Adrenal gland (tissue), 9 donors: ENCODE measurements at regions not wholly inside any gene's neighbourhood (a gene's known extent, or its start where the extent isn't known, plus 50 kb on each side); places are given as distances from the start of the nearest gene placed in this dataset.

Experiments
- DNase-seq, 7 donors: peaks; one replicate each; pipeline ENCODE4 v3.0.0-alpha.2; 2019 to 2020
- H3K27ac ChIP-seq, 5 donors: fragments of 200-600 bp; sonication (generic) in 4 of 5; 1 replicate in 3 of 5; 2 replicates in 2 of 5; pipeline versions ENCODE4 v1.5.1 to v1.8.0; 2016 to 2020; ENCODE audit warnings: mild to moderate bottlenecking in 1 of 5
- H3K27me3 ChIP-seq: fragments of 200-600 bp; 2 replicates; pipeline ENCODE4 v1.8.0; 2021
- H3K36me3 ChIP-seq, 2 donors: fragments of 200-600 bp; replicated peaks in 1 of 2; 1 replicate in 1 of 2; 2 replicates in 1 of 2; pipeline versions ENCODE4 v1.5.1 to v1.8.0; 2018 to 2022
- H3K4me1 ChIP-seq, 2 donors: fragments of 200-600 bp; replicated peaks in 1 of 2; 1 replicate in 1 of 2; 2 replicates in 1 of 2; pipeline versions ENCODE4 v1.5.1 to v1.8.0; 2018 to 2021
- H3K4me3 ChIP-seq, 4 donors: fragments of 200-600 bp; sonication (generic) in 3 of 4; one replicate each; pipeline ENCODE4 v1.5.1; 2016 to 2018
- H3K9me3 ChIP-seq, 3 donors: fragments of 200-600 bp; sonication (generic) in 1 of 3; replicated peaks in 1 of 3; 1 replicate in 2 of 3; 2 replicates in 1 of 3; pipeline versions ENCODE4 v1.5.1 to v1.8.0; 2016 to 2021
- POLR2A ChIP-seq, 2 donors: fragments of 450-650 bp; IDR thresholded peaks; one replicate each; pipeline ENCODE4 v1.6.1; 2017; ENCODE audit warnings: antibody characterized with exemption in 2 of 2, mild to moderate bottlenecking in 2 of 2, moderate library complexity in 1 of 2
- WGBS, 4 donors: extraction: QIAGEN DNeasy Blood & Tissue Kit in 2 of 4; methylation state at CpG; one replicate each; pipeline versions ENCODE4 v1.1.5 to v1.1.7; 2013 to 2017; 5-methylcytosine and 5-hydroxymethylcytosine counted together
- intact Hi-C, 2 donors: fragments of 100-400 bp; cut with DNase I; formaldehyde crosslinking; loops; one replicate each; pipeline versions ENCODE4 v1.14.1 to v1.15.0; 2022 to 2023
- TF ChIP-seq, protein P1 (sequence below), 6 experiments: fragments of 450-650 bp in 4 of 6; fragments of 200-600 bp in 2 of 6; sonication (generic) in 1 of 6; IDR thresholded peaks; 1 replicate in 5 of 6; 2 replicates in 1 of 6; pipeline versions ENCODE4 v1.5.1 to v1.8.0; 2016 to 2021; ENCODE audit warnings: antibody characterized with exemption in 6 of 6, mild to moderate bottlenecking in 2 of 6, moderate library complexity in 1 of 6
- donor health status: healthy with polysubstance abuse.
- donor health status: Bipolar disorder and iron deficiency.
- donor health status: DM: yes; HTN: yes; CAD: no.
- donor health status: DM: no; HTN: no; CAD: no.
- donor health status: DM: no; HTN: no; CAD: no.

DNA sequence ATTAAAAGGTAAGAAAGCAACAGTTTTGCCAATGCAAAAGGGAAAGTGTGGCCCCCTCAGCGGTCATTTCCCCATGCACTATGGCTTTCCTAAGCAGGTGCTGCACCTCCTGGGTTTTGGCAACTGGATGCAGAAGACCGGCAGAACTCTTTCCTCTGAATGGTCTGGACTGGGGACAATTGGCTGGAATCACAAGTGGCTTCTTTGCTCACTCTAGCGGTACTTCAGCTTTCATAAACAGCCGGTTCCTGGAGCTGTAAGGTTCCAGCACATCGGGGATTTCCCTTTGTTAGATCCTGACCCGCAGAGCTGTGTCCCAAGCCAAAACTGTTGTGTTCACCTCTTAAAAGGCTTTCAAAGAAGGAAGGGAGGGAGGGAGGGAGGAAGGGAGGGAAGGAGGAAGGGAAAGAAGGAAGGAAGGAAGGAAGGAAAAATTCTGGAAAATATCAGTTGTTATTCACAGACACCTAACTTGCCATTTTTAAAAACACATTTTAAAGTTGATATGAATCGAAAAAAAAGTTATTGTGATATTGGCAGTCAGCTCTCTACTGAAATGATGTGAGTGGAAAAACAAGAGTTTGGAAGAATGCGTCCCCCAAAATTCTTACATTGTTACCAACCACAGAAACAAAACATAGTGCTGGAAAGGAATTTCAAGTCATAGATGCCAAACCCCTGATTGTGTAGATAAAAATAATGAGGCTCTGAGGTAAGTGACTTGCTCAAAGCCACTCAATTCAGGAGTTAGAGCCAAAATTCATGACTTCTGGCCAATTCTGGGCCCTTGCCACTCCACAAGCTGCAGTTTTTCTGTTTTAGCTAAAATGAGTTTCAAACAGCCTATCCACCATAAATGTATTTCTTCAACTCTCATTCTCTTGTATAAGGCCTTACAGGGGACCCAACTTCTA, 220.6 kb upstream of the HMGA2 start:
- no peaks in the 10 kb centered on the region for H3K4me1 ChIP-seq
- intact Hi-C loops: no loop called here

DNA sequence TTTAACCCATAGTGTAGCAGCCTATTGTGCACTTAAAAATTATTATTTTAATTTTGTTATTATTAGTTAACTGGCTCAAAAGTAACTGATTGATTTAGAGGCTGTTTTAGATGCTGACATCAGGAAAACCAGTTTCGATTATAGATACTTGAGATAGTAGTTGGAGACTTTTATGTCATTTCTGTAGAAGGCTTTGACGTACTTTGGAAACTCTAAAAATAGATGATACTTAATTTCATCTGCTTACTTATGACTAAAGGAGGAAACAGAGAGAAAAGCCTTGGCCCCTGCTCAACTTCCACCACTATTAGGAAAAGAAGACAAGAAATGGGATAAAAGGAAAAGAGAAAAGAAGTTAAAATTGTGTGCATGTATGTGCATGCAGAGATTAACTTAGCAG, 219.3 kb upstream of the HMGA2 start:
- WGBS, 4 donors: 66 to 75% (median 73%) methylated on average over 2 of the region's 2 CpGs
- intact Hi-C loops: no loop called here
- H3K36me3 ChIP-seq: no peaks in the 10 kb centered on the region
- H3K4me3 ChIP-seq: no peak overlapping the region
- no peaks in the 10 kb centered on the region for H3K4me1 ChIP-seq
- no peaks in the 10 kb centered on the region for H3K9me3 ChIP-seq
- TF ChIP-seq POLR2A (IDR thresholded peaks at IDR 0.05): no peak
- TF ChIP-seq, protein P1, sequence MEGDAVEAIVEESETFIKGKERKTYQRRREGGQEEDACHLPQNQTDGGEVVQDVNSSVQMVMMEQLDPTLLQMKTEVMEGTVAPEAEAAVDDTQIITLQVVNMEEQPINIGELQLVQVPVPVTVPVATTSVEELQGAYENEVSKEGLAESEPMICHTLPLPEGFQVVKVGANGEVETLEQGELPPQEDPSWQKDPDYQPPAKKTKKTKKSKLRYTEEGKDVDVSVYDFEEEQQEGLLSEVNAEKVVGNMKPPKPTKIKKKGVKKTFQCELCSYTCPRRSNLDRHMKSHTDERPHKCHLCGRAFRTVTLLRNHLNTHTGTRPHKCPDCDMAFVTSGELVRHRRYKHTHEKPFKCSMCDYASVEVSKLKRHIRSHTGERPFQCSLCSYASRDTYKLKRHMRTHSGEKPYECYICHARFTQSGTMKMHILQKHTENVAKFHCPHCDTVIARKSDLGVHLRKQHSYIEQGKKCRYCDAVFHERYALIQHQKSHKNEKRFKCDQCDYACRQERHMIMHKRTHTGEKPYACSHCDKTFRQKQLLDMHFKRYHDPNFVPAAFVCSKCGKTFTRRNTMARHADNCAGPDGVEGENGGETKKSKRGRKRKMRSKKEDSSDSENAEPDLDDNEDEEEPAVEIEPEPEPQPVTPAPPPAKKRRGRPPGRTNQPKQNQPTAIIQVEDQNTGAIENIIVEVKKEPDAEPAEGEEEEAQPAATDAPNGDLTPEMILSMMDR (IDR thresholded peaks at IDR 0.05): no peak
- H3K27ac ChIP-seq: no peak overlapping the region
- H3K27me3 ChIP-seq: peaks cover 8% of the 10 kb centered on the region
- DNase-seq: no peak

More for the DNA sequence above, 220.6 kb upstream of the HMGA2 start:
- H3K4me3 ChIP-seq: no peak overlapping the region
- H3K36me3 ChIP-seq: no peaks in the 10 kb centered on the region
- H3K27me3 ChIP-seq: peaks cover 8% of the 10 kb centered on the region
- no peak for DNase-seq
- no peak overlapping the region for H3K27ac ChIP-seq
- no peak for TF ChIP-seq POLR2A (IDR thresholded peaks at IDR 0.05)
- TF ChIP-seq, protein P1 (IDR thresholded peaks at IDR 0.05): no peak
- H3K9me3 ChIP-seq: no peaks in the 10 kb centered on the region
- WGBS, 4 donors: 53 to 64% (median 62%) methylated on average over 8 of the region's 8 CpGs

DNA sequence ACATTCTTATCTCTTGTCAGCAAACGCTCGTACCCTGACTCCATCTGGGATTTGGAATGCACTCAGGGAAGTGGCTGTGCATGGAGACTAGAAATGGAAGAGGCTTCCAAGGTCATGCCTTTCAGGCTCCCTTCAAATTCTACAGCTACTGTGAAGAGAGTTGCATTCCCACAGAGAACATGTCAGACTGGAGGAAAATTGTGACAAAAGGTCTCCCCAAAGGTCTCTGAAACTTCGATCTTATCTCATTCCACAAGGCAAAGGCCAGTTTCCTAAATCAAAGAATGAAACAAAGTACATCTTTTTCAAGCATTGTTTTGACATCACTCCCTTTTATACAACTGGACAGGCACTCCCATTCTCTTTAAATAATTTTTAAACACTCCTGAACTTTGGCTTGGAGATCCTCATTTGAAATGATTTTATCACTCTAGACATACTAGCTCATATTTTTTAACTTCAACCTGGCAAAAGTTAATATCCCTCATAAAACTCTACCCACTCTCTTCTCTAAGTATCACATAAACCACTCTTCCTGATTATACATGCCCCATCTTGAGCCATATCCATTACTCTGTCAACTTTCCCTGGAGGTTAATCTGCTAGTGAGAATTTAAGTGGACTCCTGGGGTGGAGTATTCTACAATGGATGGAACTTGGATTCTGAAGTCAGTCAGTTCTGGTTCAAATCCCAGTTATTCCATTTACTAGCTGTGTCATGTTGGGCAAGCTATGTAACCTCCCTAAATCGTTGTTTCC, 218.1 kb upstream of the HMGA2 start:
- Histone ChIP-seq H3K27me3 (peaks cover 3% of the 10 kb centered on the region), H3K4me3 (no peak overlapping the region), H3K4me1 (no peaks in the 10 kb centered on the region), H3K27ac (no peak overlapping the region), H3K9me3 (no peaks in the 10 kb centered on the region), H3K36me3 (no peaks in the 10 kb centered on the region)
- TF ChIP-seq POLR2A (IDR thresholded peaks at IDR 0.05): no peak
- TF ChIP-seq, protein P1 (IDR thresholded peaks at IDR 0.05): no peak
- no peak for DNase-seq
- intact Hi-C loops: no loop called here
- WGBS, 4 donors: 55 to 73% (median 61%) methylated on average over 4 of the region's 4 CpGs

DNA sequence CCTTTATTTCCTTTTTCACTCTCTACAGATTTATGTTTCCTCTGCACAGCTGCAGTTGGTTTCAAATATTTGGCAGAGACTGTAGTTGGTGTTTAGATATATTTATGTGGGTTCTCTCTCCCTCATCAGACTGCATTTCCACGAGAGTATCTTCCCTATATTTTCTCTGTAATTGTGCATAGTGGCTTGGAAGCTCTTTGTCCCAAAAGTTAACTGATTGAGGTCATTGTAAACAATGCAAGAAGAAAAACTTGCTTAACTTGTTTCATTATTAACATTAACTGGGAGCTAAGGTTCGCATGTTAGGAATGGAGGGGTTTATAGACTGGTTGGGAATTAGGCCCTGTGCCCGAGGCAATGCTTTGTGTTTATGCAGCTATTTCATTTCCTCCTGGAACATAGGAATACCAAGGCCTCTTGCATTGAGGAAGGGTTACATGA, 216.9 kb upstream of the HMGA2 start:
- Histone ChIP-seq H3K4me3 (no peak overlapping the region), H3K27ac (no peak overlapping the region), H3K4me1 (no peaks in the 10 kb centered on the region), H3K27me3 (no peaks in the 10 kb centered on the region), H3K9me3 (no peaks in the 10 kb centered on the region), H3K36me3 (no peaks in the 10 kb centered on the region)
- WGBS, 4 donors: 69 to 82% (median 74%) methylated on average over 3 of the region's 3 CpGs
- intact Hi-C loops: no loop called here
- DNase-seq: no peak
- TF ChIP-seq, protein P1 (IDR thresholded peaks at IDR 0.05): no peak
- TF ChIP-seq POLR2A (IDR thresholded peaks at IDR 0.05): no peak
